Lower leg skin (tissue), 4 donors: ENCODE measurements at regions not wholly inside any gene's neighbourhood (a gene's known extent, or its start where the extent isn't known, plus 50 kb on each side); places are given as distances from the start of the nearest gene placed in this dataset.
"Not testable (repeated sequence)": the region's sequence is repeated elsewhere in the genome, so short reads cannot be mapped to it uniquely, and the experiment has no call there.

Experiments
- DNase-seq, 2 donors: peaks; one replicate each; pipeline ENCODE4 v3.0.0-alpha.2; 2019; ENCODE audit warnings: low spot score in 2 of 2
- H3K4me3 ChIP-seq: fragments of 200-600 bp; sonication (generic); 2 replicates; pipeline ENCODE4 v1.5.1; 2017; ENCODE audit warnings: mild to moderate bottlenecking, low read depth; ENCODE audit not compliant: poor library complexity, severe bottlenecking
- CTCF ChIP-seq, 3 donors: fragments of 450-650 bp; IDR thresholded peaks; one replicate each; pipeline ENCODE4 v1.5.1; 2016; ENCODE audit warnings: antibody characterized with exemption in 3 of 3, mild to moderate bottlenecking in 3 of 3, moderate library complexity in 2 of 3
- POLR2A ChIP-seq, 2 donors: fragments of 450-650 bp; IDR thresholded peaks; one replicate each; pipeline ENCODE4 v1.6.1; 2016 to 2017; ENCODE audit warnings: antibody characterized with exemption in 2 of 2, mild to moderate bottlenecking in 1 of 2, moderate library complexity in 1 of 2
- WGBS, 2 donors: methylation state at CpG; one replicate each; pipeline ENCODE4 v1.1.5; 2018; 5-methylcytosine and 5-hydroxymethylcytosine counted together
- intact Hi-C: fragments of 100-400 bp; cut with DNase I; formaldehyde crosslinking; loops from one replicate; pipeline ENCODE4 v1.15.0; 2023; ENCODE audit warnings: low total_unique reads

GRCh38 chr6:114649298-114649697 lies 306.5 kb upstream of the HS3ST5 start:
- TF ChIP-seq POLR2A (IDR thresholded peaks at IDR 0.05), result no peak
- TF ChIP-seq CTCF (IDR thresholded peaks at IDR 0.05), result no peak
- no peak for DNase-seq
- intact Hi-C loops, result no loop called here
- 43 to 56% methylated on average over 2 of the region's 2 CpGs for WGBS, 2 donors
- no peak overlapping the region for H3K4me3 ChIP-seq

GRCh38 chr6:114648847-114649246 lies 306.0 kb upstream of the HS3ST5 start:
- TF ChIP-seq POLR2A (IDR thresholded peaks at IDR 0.05), result no peak
- TF ChIP-seq CTCF (IDR thresholded peaks at IDR 0.05), result no peak
- intact Hi-C loops, result no loop called here

GRCh38 chr6:114638341-114638740 lies 295.5 kb upstream of the HS3ST5 start:
- TF ChIP-seq CTCF (IDR thresholded peaks at IDR 0.05) (no peak), POLR2A (IDR thresholded peaks at IDR 0.05) (no peak)
- WGBS, 2 donors, result 35 to 40% methylated on average over 4 of the region's 4 CpGs
- intact Hi-C loops, result no loop called here
- H3K4me3 ChIP-seq, result no peak overlapping the region
- no peak for DNase-seq

More at GRCh38 chr6:114648847-114649246, 306.0 kb upstream of the HS3ST5 start:
- no peak for DNase-seq
- WGBS, 2 donors, result 37 to 44% methylated on average over 2 of the region's 2 CpGs
- H3K4me3 ChIP-seq, result no peak overlapping the region

- no peak for TF ChIP-seq POLR2A (IDR thresholded peaks at IDR 0.05)
- TF ChIP-seq CTCF (IDR thresholded peaks at IDR 0.05), result no peak
- H3K4me3 ChIP-seq, result no peak overlapping the region
- no peak for DNase-seq
- intact Hi-C loops, result no loop called here
Observed at GRCh38 chr6:114634016-114634415, 291.2 kb upstream of the HS3ST5 start.

GRCh38 chr6:114626226-114626625 lies 283.4 kb upstream of the HS3ST5 start:
- DNase-seq, H3K4me3 ChIP-seq, intact Hi-C loops: not testable (repeated sequence)
- 97 to 100% methylated on average over 1 of the region's 1 CpG for WGBS, 2 donors

- intact Hi-C loops, result no loop called here
- WGBS, 2 donors, result 79% methylated on average over 2 of the region's 2 CpGs
- no peak overlapping the region for H3K4me3 ChIP-seq
- no peak for DNase-seq
- no peak for TF ChIP-seq CTCF (IDR thresholded peaks at IDR 0.05)
- no peak for TF ChIP-seq POLR2A (IDR thresholded peaks at IDR 0.05)
Observed at GRCh38 chr6:114619621-114620200, 276.9 kb upstream of the HS3ST5 start.
